ENCODE measurements at regions not wholly inside any gene's neighbourhood (a gene's known extent, or its start where the extent isn't known, plus 50 kb on each side); places are given as distances from the start of the nearest gene placed in this dataset.

- no peak for DNase-seq (ENCODE audit: low spot score in 2 of 2)
- FAIRE-seq = no peak
Measured at GRCh38 chr20:53752583-53752970, 158.9 kb upstream of the ZNF217 start.

GRCh38 chr20:53751620-53752318 is 158.1 kb upstream of the ZNF217 start:
- FAIRE-seq (no peak), DNase-seq (ENCODE audit: low spot score in 2 of 2) (no peak)

GRCh38 chr20:53750827-53751619 is 157.4 kb upstream of the ZNF217 start:
- FAIRE-seq (no peak), DNase-seq (ENCODE audit: low spot score in 2 of 2) (no peak)

DNA sequence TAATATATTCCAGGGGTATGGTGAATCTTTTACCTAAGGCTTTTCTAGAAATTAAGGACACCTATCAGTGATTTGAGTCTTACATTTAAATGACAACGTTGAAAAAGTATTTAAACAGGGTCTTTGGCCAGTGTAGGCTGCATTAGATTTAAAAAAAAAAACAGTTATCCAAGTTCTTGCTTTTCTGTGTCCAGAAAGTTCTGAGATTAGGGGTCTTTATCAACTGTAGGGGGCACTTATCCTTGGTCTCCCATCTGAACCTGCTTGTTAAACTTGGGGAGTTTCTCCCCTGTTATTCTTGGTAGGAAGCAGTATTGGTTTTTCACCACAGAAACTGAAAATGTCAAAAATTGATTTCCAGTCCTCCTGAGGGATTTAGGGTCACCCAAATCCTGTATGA is 155.9 kb upstream of the ZNF217 start:
- FAIRE-seq = no peak
- DNase-seq (ENCODE audit: low spot score in 2 of 2) = no peak

GRCh38 chr20:53748821-53749421 is 155.3 kb upstream of the ZNF217 start:
- FAIRE-seq (no peak), DNase-seq (ENCODE audit: low spot score in 2 of 2) (no peak)

DNA sequence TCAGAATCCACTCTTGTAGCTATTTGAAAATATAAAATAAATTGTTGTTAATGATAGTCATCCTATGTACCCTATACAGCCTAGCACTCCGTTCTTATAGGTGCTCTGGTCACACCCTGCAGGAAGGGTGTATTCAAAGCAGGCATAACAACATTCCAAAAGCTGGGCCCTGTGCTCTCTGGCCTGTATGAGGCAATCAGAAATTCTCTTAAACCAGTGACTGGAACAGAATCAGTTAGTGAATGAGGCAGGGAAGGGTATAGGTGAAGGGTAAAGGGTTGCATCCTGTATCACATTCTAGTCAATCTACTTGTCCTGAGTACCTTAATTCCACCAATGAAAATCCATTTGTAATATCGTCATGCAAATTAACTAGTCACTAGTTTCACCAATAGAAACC is 154.5 kb upstream of the ZNF217 start:
- no peak for FAIRE-seq
- no peak for DNase-seq (ENCODE audit: low spot score in 2 of 2)

DNA sequence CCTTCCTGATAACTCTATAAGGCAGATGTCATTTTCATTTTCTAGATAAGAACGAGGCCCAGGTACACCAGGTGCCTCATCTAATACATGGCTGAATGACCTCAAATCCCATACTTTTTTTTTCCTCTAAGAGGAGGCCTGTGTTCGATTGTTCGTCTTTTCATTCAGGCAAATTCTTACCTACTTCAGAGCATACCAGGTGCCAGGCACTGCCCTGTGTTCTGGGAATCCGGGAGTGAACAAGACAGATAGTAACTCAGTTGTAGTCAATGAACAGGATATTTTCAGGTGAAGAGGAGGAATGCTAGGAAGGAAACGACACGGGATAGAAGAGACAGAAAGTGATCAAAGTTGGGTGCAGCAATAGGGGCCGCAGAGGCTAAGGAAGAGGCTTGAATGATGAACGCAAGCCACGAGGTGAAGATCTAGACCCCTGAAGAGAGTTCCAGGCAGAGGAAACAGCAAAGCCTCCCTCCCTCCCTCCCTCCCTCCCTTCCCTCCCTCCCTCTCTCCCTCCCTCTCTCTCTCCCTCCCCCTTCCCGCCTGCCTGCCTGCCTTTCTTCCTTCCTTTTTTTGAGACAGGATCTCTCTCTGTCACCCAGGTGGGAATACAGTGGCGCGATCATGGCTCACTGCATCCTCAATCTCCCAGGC is 150.1 kb upstream of the ZNF217 start:
- no peak for FAIRE-seq
- no peak for DNase-seq (ENCODE audit: low spot score in 2 of 2)

GRCh38 chr20:53742685-53743081 is 149.0 kb upstream of the ZNF217 start:
- no peak for FAIRE-seq
- DNase-seq (ENCODE audit: low spot score in 2 of 2) = no peak

GRCh38 chr20:53741726-53742028 is 148.0 kb upstream of the ZNF217 start:
- DNase-seq (ENCODE audit: low spot score in 2 of 2) (no peak), FAIRE-seq (no peak)

- FAIRE-seq (no peak), DNase-seq (ENCODE audit: low spot score in 2 of 2) (no peak)
Measured at GRCh38 chr20:53739799-53740785, 146.5 kb upstream of the ZNF217 start.

GRCh38 chr20:53738945-53739798 is 145.5 kb upstream of the ZNF217 start:
- no peak for DNase-seq (ENCODE audit: low spot score in 2 of 2)
- no peak for FAIRE-seq

DNA sequence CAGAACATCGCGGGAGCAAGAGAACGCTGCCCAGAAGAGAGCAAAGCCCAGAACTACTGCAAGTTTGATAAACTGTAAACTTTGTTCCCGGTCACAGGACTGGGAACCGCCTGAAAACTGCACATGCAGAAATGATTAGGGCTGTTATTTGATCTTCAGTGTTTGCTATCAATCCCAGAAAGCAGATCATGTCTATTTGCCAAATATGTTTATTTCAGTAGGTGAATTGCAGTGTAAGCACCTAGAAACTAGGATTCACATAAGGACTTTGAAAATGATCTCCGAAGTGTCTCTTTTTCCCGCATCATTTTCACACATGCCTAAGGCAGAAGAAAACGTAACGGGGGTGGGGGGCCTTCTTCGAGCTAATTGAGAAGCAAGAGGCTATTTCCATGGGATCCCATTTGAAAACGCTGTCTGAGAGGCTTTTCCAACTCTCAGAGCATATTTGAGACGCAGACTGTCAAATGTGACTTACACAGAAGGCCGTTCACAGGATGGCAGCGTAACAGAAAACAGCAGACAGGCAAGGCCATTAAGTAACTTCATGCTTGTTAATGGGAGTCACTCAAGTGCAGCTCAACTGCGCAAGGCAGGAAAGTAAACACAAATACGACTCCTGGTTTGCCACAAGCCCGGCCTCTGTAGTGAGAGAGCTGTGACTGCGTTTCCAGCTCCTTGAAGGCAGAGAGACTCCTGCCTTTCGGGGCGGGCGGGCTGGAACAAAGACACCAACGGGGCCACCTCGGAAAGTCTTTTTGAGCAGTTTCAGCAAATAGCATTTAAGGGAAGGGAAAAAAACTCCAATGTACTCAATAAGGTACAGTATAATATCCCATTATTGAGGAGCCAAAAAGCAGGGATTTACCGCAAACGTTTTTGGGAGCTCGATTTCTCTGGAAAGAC is 144.7 kb upstream of the ZNF217 start:
- FAIRE-seq (no peak), DNase-seq (ENCODE audit: low spot score in 2 of 2) (no peak)

- DNase-seq (ENCODE audit: low spot score in 2 of 2) (no peak), FAIRE-seq (no peak)
Measured at GRCh38 chr20:53737396-53738038, 143.9 kb upstream of the ZNF217 start.

- DNase-seq (ENCODE audit: low spot score in 2 of 2) = no peak
- no peak for FAIRE-seq
Measured at GRCh38 chr20:53736757-53737395, 143.2 kb upstream of the ZNF217 start.

GRCh38 chr20:53736122-53736756 is 142.6 kb upstream of the ZNF217 start:
- DNase-seq (ENCODE audit: low spot score in 2 of 2) (no peak), FAIRE-seq (no peak)

DNA sequence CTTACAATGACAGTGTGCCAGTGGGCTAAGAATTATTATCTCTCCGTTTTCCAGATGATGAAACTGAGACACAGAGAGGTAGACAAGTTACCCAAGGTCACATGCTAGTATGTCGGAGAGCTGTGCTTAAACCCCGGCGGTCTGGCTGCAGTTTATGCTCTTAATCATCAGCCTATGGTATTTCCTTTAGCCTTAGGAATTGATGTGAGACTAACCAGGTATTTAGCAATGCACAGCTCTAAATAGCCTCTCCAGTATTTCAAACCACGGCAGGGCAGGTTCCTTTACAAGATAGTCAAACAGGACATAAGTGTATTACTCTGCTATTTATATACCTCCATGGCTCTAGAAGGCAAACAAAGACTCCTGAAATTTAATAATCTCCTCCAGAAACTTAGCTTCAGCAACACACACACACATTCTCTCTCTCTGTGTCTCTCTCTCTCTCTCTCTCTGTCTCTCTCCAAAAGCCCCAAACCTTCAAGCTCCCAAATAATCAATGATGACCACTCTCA is 142.0 kb upstream of the ZNF217 start:
- no peak for FAIRE-seq

More for the DNA sequence above, 142.0 kb upstream of the ZNF217 start:
- no peak for DNase-seq (ENCODE audit: low spot score in 2 of 2)

Data from frontal cortex (tissue), 3 donors.